B cell (primary cell): ENCODE measurements at regions not wholly inside any gene's neighbourhood (a gene's known extent, or its start where the extent isn't known, plus 50 kb on each side); places are given as distances from the start of the nearest gene placed in this dataset.

Experiments used
- CTCF ChIP-seq: fragments of 200-600 bp; IDR thresholded peaks from one replicate; pipeline ENCODE4 v1.8.0; 2022; ENCODE audit warnings: antibody characterized with exemption, mild to moderate bottlenecking
- EZH2 ChIP-seq: IDR thresholded peaks from 2 replicates; pipeline ENCODE4 v1.6.1; 2012; ENCODE audit warnings: borderline replicate concordance, low read depth, mild to moderate bottlenecking, moderate library complexity, low read length; ENCODE audit not compliant: insufficient read depth, poor library complexity, severe bottlenecking

- TF ChIP-seq EZH2 (no peak), CTCF (no peak)
These were observed 101.7 kb upstream of the TLE1 start for GRCh38 chr9:81791076-81791475.
